ENCODE measurements at regions not wholly inside any gene's neighbourhood (a gene's known extent, or its start where the extent isn't known, plus 50 kb on each side); places are given as distances from the start of the nearest gene placed in this dataset.

GRCh38 chr11:131089727-131090245, 173.5 kb upstream of the SNX19 start:
- TF ChIP-seq CTCF (IDR thresholded peaks at IDR 0.05): no peak
- TF ChIP-seq POLR2A (IDR thresholded peaks at IDR 0.05): no peak

Data from thyroid gland (tissue), 4 donors.